ENCODE measurements at regions not wholly inside any gene's neighbourhood (a gene's known extent, or its start where the extent isn't known, plus 50 kb on each side); places are given as distances from the start of the nearest gene placed in this dataset.
"Not testable (repeated sequence)": the region's sequence is repeated elsewhere in the genome, so short reads cannot be mapped to it uniquely, and the experiment has no call there.

DNA sequence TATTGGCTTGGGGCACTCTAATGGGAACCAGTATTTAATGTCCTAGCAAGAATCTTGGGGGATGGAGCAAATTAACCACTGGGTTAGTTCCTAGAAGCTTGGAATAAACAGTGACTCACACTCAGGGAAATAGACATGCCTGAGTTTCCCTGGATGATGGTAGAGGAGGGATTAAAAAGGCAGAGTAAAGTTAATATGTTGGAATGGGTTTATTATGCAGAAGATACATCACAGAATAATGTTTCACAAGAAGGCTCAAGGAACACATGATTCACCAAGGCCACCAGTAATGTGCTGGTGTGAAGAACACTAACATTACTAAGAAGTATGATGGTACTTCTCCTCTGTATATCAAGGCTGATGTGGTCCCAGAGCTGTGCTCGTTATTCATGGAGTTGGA is 752.9 kb upstream of the SEMA6A start:
- no peaks in the 10 kb centered on the region for H3K9me3 ChIP-seq
- TF ChIP-seq, protein P1, sequence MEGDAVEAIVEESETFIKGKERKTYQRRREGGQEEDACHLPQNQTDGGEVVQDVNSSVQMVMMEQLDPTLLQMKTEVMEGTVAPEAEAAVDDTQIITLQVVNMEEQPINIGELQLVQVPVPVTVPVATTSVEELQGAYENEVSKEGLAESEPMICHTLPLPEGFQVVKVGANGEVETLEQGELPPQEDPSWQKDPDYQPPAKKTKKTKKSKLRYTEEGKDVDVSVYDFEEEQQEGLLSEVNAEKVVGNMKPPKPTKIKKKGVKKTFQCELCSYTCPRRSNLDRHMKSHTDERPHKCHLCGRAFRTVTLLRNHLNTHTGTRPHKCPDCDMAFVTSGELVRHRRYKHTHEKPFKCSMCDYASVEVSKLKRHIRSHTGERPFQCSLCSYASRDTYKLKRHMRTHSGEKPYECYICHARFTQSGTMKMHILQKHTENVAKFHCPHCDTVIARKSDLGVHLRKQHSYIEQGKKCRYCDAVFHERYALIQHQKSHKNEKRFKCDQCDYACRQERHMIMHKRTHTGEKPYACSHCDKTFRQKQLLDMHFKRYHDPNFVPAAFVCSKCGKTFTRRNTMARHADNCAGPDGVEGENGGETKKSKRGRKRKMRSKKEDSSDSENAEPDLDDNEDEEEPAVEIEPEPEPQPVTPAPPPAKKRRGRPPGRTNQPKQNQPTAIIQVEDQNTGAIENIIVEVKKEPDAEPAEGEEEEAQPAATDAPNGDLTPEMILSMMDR (IDR thresholded peaks at IDR 0.05), result no peak
- no peak for ATAC-seq (ENCODE audit: insufficient number of reproducible peaks, low FRiP score, low read depth)

DNA sequence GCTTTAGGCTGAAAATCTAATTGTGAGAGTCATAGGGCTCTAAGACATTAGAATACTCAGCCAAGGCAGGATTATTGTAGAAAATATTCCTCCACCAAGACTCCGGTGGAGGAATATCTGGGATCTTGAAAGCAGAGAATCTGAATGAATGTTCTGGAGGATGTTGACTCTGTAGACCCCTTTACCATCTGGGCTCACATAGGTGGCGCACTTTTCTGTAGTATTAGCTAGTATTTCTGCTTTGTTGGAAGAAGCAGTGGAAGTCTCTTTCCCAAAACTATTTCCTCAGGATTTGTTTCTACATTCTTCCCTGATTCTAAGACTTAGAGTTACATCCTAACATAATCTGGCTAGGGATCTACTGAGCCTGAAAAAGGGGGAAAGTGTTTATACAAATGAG is 752.4 kb upstream of the SEMA6A start:
- Histone ChIP-seq H3K27ac (no peak overlapping the region), H3K4me3 (no peak overlapping the region), H3K9me3 (no peaks in the 10 kb centered on the region), H3K27me3 (replicated peaks; ENCODE audit: insufficient read depth) (no peaks in the 10 kb centered on the region), H3K4me1 (ENCODE audit: control insufficient read depth in 1 of 2, low read depth in 2 of 2) (no peaks in the 10 kb centered on the region), H3K36me3 (no peaks in the 10 kb centered on the region)
- ATAC-seq (ENCODE audit: insufficient number of reproducible peaks, low FRiP score, low read depth), result no peak
- DNase-seq (ENCODE audit: low spot score), result no peak
- TF ChIP-seq, protein P1 (IDR thresholded peaks at IDR 0.05), result no peak

More for the DNA sequence above, 752.9 kb upstream of the SEMA6A start:
- Histone ChIP-seq H3K27me3 (replicated peaks; ENCODE audit: insufficient read depth) (no peaks in the 10 kb centered on the region), H3K4me1 (ENCODE audit: control insufficient read depth in 1 of 2, low read depth in 2 of 2) (no peaks in the 10 kb centered on the region), H3K36me3 (no peaks in the 10 kb centered on the region), H3K4me3 (no peak overlapping the region), H3K27ac (no peak overlapping the region)
- no peak for DNase-seq (ENCODE audit: low spot score)

DNA sequence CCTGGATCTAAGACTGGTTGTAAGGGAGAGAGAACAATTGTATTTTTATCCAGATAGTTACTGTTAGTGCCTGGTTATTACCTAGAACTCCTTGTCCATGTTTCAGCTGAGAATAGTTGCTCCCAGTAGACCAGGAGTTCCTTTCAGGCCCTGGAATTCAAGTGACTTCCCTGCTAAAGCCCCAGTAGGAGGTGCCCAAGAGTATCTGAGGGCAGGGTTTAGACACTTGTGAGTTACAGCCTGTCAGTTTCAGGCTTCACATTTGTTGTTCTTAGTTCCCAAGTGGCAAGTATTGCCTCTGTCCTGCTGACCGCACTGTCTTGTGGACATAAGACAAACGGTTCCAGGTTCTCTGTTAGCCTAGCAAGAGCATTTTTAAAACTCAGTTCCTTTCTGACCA is 743.9 kb upstream of the SEMA6A start:
- H3K4me1 ChIP-seq (ENCODE audit: control insufficient read depth in 1 of 2, low read depth in 2 of 2), result no peaks in the 10 kb centered on the region
- no peak overlapping the region for H3K4me3 ChIP-seq
- no peaks in the 10 kb centered on the region for H3K9me3 ChIP-seq
- H3K27ac ChIP-seq, result no peak overlapping the region
- TF ChIP-seq, protein P1 (IDR thresholded peaks at IDR 0.05), result no peak
- ATAC-seq (ENCODE audit: insufficient number of reproducible peaks, low FRiP score, low read depth) (no peak), DNase-seq (ENCODE audit: low spot score) (no peak)
- no peaks in the 10 kb centered on the region for H3K27me3 ChIP-seq (replicated peaks; ENCODE audit: insufficient read depth)
- H3K36me3 ChIP-seq, result no peaks in the 10 kb centered on the region

DNA sequence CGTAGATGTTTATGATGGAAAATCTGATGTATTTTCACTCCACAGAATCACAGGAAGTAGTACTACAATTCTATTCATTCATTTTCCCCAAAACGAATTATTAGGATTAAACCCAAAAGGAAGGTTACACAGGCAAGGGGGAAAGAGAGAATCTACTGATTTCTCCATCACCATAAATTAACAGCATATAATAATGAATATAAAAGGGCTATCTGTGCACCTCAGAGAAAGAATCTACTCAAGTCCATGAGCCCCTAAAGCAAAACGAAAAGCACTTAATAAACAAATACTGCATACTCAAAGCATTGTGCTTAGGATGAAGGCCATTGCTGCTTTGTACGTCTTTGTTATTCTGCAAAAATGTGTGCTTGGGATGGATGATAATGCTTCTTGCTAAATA is 740.5 kb upstream of the SEMA6A start:
- DNase-seq (ENCODE audit: low spot score) (no peak), ATAC-seq (ENCODE audit: insufficient number of reproducible peaks, low FRiP score, low read depth) (no peak)
- Histone ChIP-seq H3K4me1 (ENCODE audit: control insufficient read depth in 1 of 2, low read depth in 2 of 2) (no peaks in the 10 kb centered on the region), H3K36me3 (no peaks in the 10 kb centered on the region), H3K4me3 (no peak overlapping the region), H3K27me3 (replicated peaks; ENCODE audit: insufficient read depth) (no peaks in the 10 kb centered on the region), H3K27ac (no peak overlapping the region), H3K9me3 (no peaks in the 10 kb centered on the region)
- TF ChIP-seq, protein P1 (IDR thresholded peaks at IDR 0.05), result no peak

DNA sequence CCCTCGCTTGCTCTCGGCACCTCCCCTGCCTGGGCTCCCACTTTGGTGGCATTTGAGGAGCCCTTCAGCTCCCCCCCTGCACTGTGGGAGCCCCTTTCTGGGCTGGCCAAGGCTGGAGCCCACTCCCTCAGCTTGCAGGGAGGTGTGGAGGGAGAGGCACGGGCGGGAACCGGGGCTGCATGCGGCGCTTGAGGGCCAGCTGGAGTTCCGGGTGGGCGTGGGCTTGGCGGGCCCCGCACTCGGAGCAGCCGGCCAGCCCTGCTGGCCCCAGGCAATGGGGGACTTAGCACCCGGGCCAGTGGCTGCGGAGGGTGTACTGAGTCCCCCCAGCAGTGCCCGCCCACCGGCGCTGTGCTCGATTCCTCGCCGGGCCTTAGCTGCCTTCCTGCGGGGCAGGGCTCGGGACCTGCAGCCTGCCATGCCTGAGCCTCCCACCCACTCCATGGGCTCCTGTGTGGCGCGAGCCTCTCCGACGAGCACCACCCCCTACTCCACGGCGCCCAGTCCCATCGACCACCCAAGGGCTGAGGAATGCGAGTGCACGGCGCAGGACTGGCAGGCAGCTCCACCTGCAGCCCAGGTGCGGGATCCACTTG is 730.0 kb upstream of the SEMA6A start:
- not testable (repeated sequence) for DNase-seq (ENCODE audit: low spot score); H3K4me1 ChIP-seq (ENCODE audit: control insufficient read depth in 1 of 2, low read depth in 2 of 2); ATAC-seq (ENCODE audit: insufficient number of reproducible peaks, low FRiP score, low read depth); H3K36me3 ChIP-seq; H3K4me3 ChIP-seq; H3K27me3 ChIP-seq (replicated peaks; ENCODE audit: insufficient read depth); H3K27ac ChIP-seq; H3K9me3 ChIP-seq

DNA sequence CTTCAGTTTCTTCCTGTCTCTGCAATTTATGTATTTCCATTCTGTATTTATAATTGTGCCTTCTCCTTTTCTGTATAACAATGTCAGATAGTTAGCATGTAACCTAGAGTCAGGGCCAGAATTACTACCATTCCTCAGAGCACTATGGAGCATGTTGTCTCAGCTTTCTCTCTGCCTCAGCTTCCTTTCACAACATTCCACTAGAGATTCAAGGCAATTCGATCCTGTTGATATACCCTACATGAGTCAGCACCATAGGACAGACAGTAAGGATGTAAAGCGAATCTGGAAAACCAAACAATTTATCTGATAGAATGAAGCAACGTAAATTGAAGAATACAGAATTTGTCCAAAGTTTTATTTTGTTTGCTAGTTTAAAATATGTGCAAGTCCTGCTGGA is 728.3 kb upstream of the SEMA6A start:
- TF ChIP-seq, protein P1 (IDR thresholded peaks at IDR 0.05), result no peak
- DNase-seq (ENCODE audit: low spot score) (no peak), ATAC-seq (ENCODE audit: insufficient number of reproducible peaks, low FRiP score, low read depth) (no peak)
- no peak overlapping the region for H3K4me3 ChIP-seq
- no peaks in the 10 kb centered on the region for H3K36me3 ChIP-seq
- H3K4me1 ChIP-seq (ENCODE audit: control insufficient read depth in 1 of 2, low read depth in 2 of 2), result no peaks in the 10 kb centered on the region
- H3K9me3 ChIP-seq, result no peaks in the 10 kb centered on the region
- no peaks in the 10 kb centered on the region for H3K27me3 ChIP-seq (replicated peaks; ENCODE audit: insufficient read depth)
- no peak overlapping the region for H3K27ac ChIP-seq

Data from thoracic aorta (tissue), 2 donors.